Hippocampal formation (tissue), 2 donors: ENCODE measurements at regions not wholly inside any gene's neighbourhood (a gene's known extent, or its start where the extent isn't known, plus 50 kb on each side); places are given as distances from the start of the nearest gene placed in this dataset.
"Not testable (repeated sequence)": the region's sequence is repeated elsewhere in the genome, so short reads cannot be mapped to it uniquely, and the experiment has no call there.

ENCODE experiments used
- DNase-seq, 2 donors: peaks; one replicate each; lab custom pipeline; 2025; lab: John Stamatoyannopoulos, UW

- DNase-seq: no peak
Observed at GRCh38 chr7:17557251-17557671, 258.8 kb downstream of the AHR start.

GRCh38 chr7:17558135-17558534, 259.7 kb downstream of the AHR start:
- DNase-seq: no peak

- no peak for DNase-seq
Observed at GRCh38 chr7:17558558-17559332, 260.3 kb downstream of the AHR start.

- no peak for DNase-seq
Observed at GRCh38 chr7:17559388-17559787, 260.9 kb downstream of the AHR start.

- DNase-seq: no peak
Observed at GRCh38 chr7:17560516-17560915, 262.1 kb downstream of the AHR start.

GRCh38 chr7:17560966-17561365, 262.5 kb downstream of the AHR start:
- no peak for DNase-seq

- no peak for DNase-seq
Observed at GRCh38 chr7:17564678-17565212, 266.3 kb downstream of the AHR start.

GRCh38 chr7:17580141-17580540, 281.7 kb downstream of the AHR start:
- DNase-seq: no peak

GRCh38 chr7:17580856-17581255, 282.4 kb downstream of the AHR start:
- DNase-seq: no peak

- DNase-seq: no peak
Observed at GRCh38 chr7:17581301-17581700, 282.8 kb downstream of the AHR start.

- DNase-seq: not testable (repeated sequence)
Observed at GRCh38 chr7:17582696-17583095, 284.2 kb downstream of the AHR start.

- DNase-seq: no peak
Observed at GRCh38 chr7:17583786-17584185, 285.3 kb downstream of the AHR start.

- no peak for DNase-seq
Observed at GRCh38 chr7:17584822-17585221, 286.4 kb downstream of the AHR start.

- DNase-seq: no peak
Observed at GRCh38 chr7:17586711-17587110, 288.3 kb downstream of the AHR start.

GRCh38 chr7:17588730-17589129, 290.3 kb downstream of the AHR start:
- DNase-seq: no peak

- no peak for DNase-seq
Observed at GRCh38 chr7:17589671-17590070, 291.2 kb downstream of the AHR start.

- no peak for DNase-seq
Observed at GRCh38 chr7:17590221-17590620, 291.8 kb downstream of the AHR start.

- DNase-seq: no peak
Observed at GRCh38 chr7:17593819-17594419, 295.5 kb downstream of the AHR start.

GRCh38 chr7:17595546-17595945, 297.1 kb downstream of the AHR start:
- DNase-seq: no peak

GRCh38 chr7:17598305-17598704, 299.9 kb downstream of the AHR start:
- DNase-seq: no peak

- DNase-seq: no peak
Observed at GRCh38 chr7:17598846-17599245, 300.4 kb downstream of the AHR start.

GRCh38 chr7:17599733-17600339, 301.4 kb downstream of the AHR start:
- no peak for DNase-seq

- DNase-seq: no peak
Observed at GRCh38 chr7:17600340-17600752, 301.9 kb downstream of the AHR start.
